Omental fat pad (tissue), 3 donors: ENCODE measurements at regions not wholly inside any gene's neighbourhood (a gene's known extent, or its start where the extent isn't known, plus 50 kb on each side); places are given as distances from the start of the nearest gene placed in this dataset.

ENCODE experiments used
- ATAC-seq: fragments of 150-250 bp; one replicate; pipeline ENCODE4 v1.9.1; 2016; ENCODE audit warnings: mild to moderate bottlenecking, moderate library complexity; ENCODE audit not compliant: low FRiP score
- DNase-seq: peaks from one replicate; pipeline ENCODE4 v3.0.0-alpha.2; 2019; ENCODE audit warnings: low spot score
- TF ChIP-seq, protein P1 (sequence below), 3 donors: fragments of 450-650 bp; IDR thresholded peaks; one replicate each; pipeline ENCODE4 v1.5.1; 2016 to 2017; ENCODE audit warnings: antibody characterized with exemption in 3 of 3, mild to moderate bottlenecking in 3 of 3, moderate library complexity in 2 of 3

DNA sequence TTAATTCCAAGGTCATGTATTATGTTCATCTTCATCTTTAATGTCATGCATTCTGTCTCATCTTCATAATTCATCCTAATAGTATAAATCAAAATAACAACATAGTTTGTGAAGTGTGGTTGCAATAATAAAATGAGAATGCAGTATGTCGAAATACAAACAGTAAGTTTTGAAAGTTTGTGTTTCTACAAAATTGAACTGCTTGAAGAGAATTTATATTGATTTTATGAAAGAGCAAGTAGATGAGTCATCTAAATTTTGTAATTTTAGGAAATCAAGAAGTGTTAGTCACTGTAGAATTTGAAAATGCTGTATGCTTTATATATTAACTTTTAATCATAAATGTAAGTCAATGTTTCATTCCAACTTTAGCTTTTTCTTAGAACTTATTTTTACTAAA, 190.5 kb upstream of the PPP1R3A start:
- ATAC-seq: no peak
- no peak for DNase-seq
- TF ChIP-seq, protein P1, sequence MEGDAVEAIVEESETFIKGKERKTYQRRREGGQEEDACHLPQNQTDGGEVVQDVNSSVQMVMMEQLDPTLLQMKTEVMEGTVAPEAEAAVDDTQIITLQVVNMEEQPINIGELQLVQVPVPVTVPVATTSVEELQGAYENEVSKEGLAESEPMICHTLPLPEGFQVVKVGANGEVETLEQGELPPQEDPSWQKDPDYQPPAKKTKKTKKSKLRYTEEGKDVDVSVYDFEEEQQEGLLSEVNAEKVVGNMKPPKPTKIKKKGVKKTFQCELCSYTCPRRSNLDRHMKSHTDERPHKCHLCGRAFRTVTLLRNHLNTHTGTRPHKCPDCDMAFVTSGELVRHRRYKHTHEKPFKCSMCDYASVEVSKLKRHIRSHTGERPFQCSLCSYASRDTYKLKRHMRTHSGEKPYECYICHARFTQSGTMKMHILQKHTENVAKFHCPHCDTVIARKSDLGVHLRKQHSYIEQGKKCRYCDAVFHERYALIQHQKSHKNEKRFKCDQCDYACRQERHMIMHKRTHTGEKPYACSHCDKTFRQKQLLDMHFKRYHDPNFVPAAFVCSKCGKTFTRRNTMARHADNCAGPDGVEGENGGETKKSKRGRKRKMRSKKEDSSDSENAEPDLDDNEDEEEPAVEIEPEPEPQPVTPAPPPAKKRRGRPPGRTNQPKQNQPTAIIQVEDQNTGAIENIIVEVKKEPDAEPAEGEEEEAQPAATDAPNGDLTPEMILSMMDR (IDR thresholded peaks at IDR 0.05): no peak

DNA sequence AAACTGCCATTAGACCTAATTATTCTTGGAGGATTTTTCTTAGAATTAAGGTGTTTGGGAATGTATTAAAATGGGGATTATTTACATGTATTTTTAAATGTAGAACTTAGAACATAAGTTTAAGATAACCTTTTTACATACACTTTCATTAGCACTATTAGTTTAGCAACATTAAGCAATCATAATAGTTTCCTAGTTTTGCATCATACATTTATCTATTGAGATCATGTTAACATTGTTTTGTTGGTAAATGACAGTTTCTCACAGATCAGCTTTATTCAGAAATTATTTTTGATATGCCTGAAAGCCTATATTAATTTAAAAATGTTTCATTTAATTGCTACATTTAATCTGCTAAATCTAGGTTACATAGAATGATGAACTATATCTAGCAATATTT, 189.7 kb upstream of the PPP1R3A start:
- no peak for ATAC-seq
- TF ChIP-seq, protein P1 (IDR thresholded peaks at IDR 0.05): no peak
- no peak for DNase-seq

DNA sequence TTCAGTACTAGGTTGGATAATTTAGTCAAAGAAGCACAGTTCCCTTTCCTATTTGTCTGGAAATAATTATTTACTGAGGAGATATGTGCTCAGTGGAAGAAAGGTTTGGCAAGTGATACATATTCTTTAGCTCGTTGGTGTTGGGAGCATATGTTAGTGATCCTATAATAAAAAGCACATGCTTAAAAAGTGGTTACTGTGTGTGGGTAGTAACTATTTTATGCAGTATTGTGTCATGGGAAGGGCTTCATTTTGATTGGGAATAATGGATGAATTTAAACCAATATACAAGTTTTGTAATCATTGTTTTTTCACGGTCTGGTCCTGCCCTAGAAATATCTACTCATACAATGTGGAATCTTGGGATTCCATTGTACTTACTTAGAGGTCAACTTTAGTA, 188.7 kb upstream of the PPP1R3A start:
- DNase-seq: no peak
- ATAC-seq: no peak
- TF ChIP-seq, protein P1 (IDR thresholded peaks at IDR 0.05): no peak

DNA sequence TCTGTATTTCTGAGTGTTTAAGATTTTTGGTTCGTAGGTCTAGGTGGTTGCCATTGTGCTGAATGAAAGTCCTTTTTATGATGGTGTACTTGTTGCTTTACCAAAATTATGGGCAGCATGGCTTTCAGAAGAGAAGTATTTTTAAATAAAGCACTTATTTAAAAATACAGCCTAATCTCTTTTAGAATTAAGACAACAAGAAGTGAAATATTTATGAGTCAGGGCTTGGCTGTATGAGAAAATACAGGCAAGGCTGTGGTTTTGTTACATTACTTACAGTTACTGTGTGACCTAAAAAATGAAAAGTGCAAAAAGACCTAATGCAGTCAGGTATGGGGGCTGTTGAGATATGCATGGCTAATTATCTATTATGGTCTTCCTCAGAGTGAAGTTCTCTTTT, 185.2 kb upstream of the PPP1R3A start:
- DNase-seq (no peak), ATAC-seq (no peak)
- TF ChIP-seq, protein P1 (IDR thresholded peaks at IDR 0.05): no peak

DNA sequence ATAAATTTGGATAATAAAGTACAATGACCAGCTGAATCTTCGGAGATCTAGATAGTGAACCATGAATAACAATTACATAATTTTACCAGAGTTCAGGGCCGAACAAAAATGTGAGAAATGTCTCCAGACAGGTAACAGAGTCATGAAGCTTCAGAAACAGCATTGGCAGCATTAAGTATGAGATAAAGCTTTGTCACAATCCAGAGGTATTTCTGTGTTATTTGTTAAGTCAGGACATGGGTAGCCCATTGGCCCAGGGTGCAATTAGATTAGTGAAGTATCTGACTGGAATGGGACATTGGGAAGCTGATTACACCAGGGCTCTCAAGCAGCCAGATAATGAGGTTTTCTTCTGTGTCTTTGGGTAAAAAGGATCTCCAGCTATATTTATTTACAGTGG, 184.2 kb upstream of the PPP1R3A start:
- DNase-seq (no peak), ATAC-seq (no peak)
- TF ChIP-seq, protein P1 (IDR thresholded peaks at IDR 0.05): no peak

DNA sequence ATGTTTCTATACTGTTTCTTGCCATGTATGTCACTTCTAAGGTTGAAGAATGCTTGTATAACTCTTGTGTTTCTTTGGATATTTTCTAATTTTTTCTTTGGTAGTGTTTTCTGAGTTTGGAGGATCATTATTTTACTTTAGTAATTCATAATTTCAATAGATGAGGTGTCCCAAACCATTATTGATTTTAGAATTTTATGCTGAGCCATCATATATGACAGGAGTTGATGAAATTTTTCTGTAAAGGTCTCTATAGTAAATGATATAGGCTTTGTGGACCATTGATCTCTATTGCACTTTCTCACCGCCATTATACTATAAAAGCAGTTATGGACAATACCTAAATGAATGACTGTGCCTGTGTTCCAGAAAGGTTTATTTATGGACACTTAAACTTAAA, 183.3 kb upstream of the PPP1R3A start:
- no peak for ATAC-seq
- TF ChIP-seq, protein P1 (IDR thresholded peaks at IDR 0.05): no peak
- DNase-seq: no peak

DNA sequence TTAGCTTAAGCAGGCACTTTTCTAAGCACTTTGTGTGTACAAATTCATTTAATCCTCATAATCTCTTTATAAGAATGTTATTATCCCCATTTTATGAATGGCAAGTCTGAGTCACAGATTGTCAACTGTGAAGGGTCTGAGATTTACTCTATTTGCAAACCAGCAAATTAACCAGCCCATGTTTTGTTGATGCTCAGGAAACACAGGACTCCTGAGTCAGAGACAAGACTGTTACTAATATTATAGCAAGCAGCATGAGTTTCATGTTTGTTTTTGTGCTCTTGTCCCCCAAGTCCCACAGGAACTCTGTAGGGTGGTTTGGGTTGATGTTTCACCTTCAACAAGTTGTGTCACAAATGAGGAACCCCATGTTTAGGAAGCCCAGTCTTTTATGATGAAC, 182.0 kb upstream of the PPP1R3A start:
- TF ChIP-seq, protein P1 (IDR thresholded peaks at IDR 0.05): no peak
- DNase-seq: no peak
- no peak for ATAC-seq
